ENCODE measurements at regions not wholly inside any gene's neighbourhood (a gene's known extent, or its start where the extent isn't known, plus 50 kb on each side); places are given as distances from the start of the nearest gene placed in this dataset.

- H3K9me3 ChIP-seq (replicated peaks; ENCODE audit: control insufficient read depth, insufficient read depth, low read depth, low read length): no peaks in the 10 kb centered on the region
- H3K4me2 ChIP-seq (ENCODE audit: insufficient read depth, low read length): no peak overlapping the region
- H4K20me1 ChIP-seq (replicated peaks; ENCODE audit: control insufficient read depth, insufficient read depth, low read length): no peaks in the 10 kb centered on the region
- BruUV-seq (replicated peaks): no TSS peak
- ATAC-seq (no peak), FAIRE-seq (no peak), DNase-seq (ENCODE audit: extremely low read depth in 1 of 4, low spot score in 3 of 4) (no peak)
- no peaks in the 10 kb centered on the region for H3K27me3 ChIP-seq (ENCODE audit: control insufficient read depth in 2 of 2, insufficient read depth in 2 of 2, low read length in 2 of 2)
- no peak overlapping the region for H3K27ac ChIP-seq (ENCODE audit: extremely low read depth, low read depth, low read length)
- no peaks in the 10 kb centered on the region for H3K36me3 ChIP-seq (ENCODE audit: control insufficient read depth, insufficient read depth, low read length)
- intact Hi-C loops (cut with micrococcal nuclease): no loop called here
- POLR2A ChIA-PET: interaction anchor here (1.2 kb wide), 1 partner anchor 25 kb away, joined by 3 read pairs; no protein-coding TSS in a partner anchor
- CTCF ChIA-PET (ENCODE audit: low intra/inter-chr PET ratio): no interaction called here
- in situ Hi-C loops (cut with MboI): no loop called here
- no peaks in the 10 kb centered on the region for H3K79me2 ChIP-seq (ENCODE audit: control insufficient read depth, insufficient read depth, low read length)
- no peak overlapping the region for H2AFZ ChIP-seq (ENCODE audit: low read depth, low read length)
- no peak overlapping the region for H3K9ac ChIP-seq (ENCODE audit: insufficient read depth in 1 of 2, low read depth in 2 of 2, low read length in 2 of 2)
- H3K9me1 ChIP-seq (ENCODE audit: control insufficient read depth, insufficient read depth, low read length): no peaks in the 10 kb centered on the region
- H3K4me1 ChIP-seq (replicated peaks in 1 of 2; ENCODE audit: control insufficient read depth in 2 of 2, insufficient read depth in 2 of 2, low read length in 2 of 2): no peaks in the 10 kb centered on the region
- 0% methylated on average over 1 of the region's 1 CpG for WGBS (ENCODE audit: insufficient coverage, low coverage, missing lambda C conversion rate)
- H3K4me3 ChIP-seq: no peak overlapping the region
- TF ChIP-seq SRSF7 (optimal IDR thresholded peaks at IDR 0.05; ENCODE audit: low read depth, low read length) (no peak), ZNF124 (CRISPR knock-in tag; IDR thresholded peaks at IDR 0.05) (no peak), YY1 (IDR thresholded peaks at IDR 0.05; ENCODE audit: borderline replicate concordance in 1 of 3, control insufficient read depth in 1 of 3, extremely low read depth in 1 of 3, insufficient read depth in 3 of 3, insufficient read length in 1 of 3, insufficient replicate concordance in 2 of 3, low read depth in 1 of 3, low read length in 2 of 3) (peak in 1 of 3 experiments; percentile 13)
Observed at GRCh38 chr15:35994876-35995275, 448.9 kb upstream of the DPH6 start.

GRCh38 chr15:35998663-35999602, 453.0 kb upstream of the DPH6 start:
- FAIRE-seq: no peak
- TF ChIP-seq ATF3 (IDR thresholded peaks at IDR 0.05): no peak
- TF ChIP-seq ATF3 (CRISPR knock-in tag; conservative IDR thresholded peaks at IDR 0.05): no peak
- no peak for TF ChIP-seq SMARCA5 (IDR thresholded peaks at IDR 0.05)
- no peak for TF ChIP-seq ETV1 (tag; conservative IDR thresholded peaks at IDR 0.05; ENCODE audit: low read depth)
- no peak for TF ChIP-seq CHD2 (IDR thresholded peaks at IDR 0.05; ENCODE audit: low read depth, low read length)
- no peak for TF ChIP-seq KLF1 (tag; IDR thresholded peaks at IDR 0.05)
- no peak for TF ChIP-seq TFAP4 (CRISPR knock-in tag; IDR thresholded peaks at IDR 0.05; ENCODE audit: borderline replicate concordance)
- no peak for TF ChIP-seq GTF2A2 (tag; IDR thresholded peaks at IDR 0.05)
- TF ChIP-seq MLX (CRISPR knock-in tag; conservative IDR thresholded peaks at IDR 0.05): no peak

More at GRCh38 chr15:35998663-35999602, 453.0 kb upstream of the DPH6 start:
- Histone ChIP-seq H3K36me3 (ENCODE audit: control insufficient read depth, insufficient read depth, low read length) (no peaks in the 10 kb centered on the region), H3K9ac (ENCODE audit: insufficient read depth in 1 of 2, low read depth in 2 of 2, low read length in 2 of 2) (no peak overlapping the region), H3K9me3 (replicated peaks; ENCODE audit: control insufficient read depth, insufficient read depth, low read depth, low read length) (no peaks in the 10 kb centered on the region), H3K9me1 (ENCODE audit: control insufficient read depth, insufficient read depth, low read length) (no peaks in the 10 kb centered on the region), H3K27me3 (ENCODE audit: control insufficient read depth in 2 of 2, insufficient read depth in 2 of 2, low read length in 2 of 2) (no peaks in the 10 kb centered on the region), H4K20me1 (replicated peaks; ENCODE audit: control insufficient read depth, insufficient read depth, low read length) (no peaks in the 10 kb centered on the region), H3K4me3 (no peak overlapping the region), H3K27ac (ENCODE audit: extremely low read depth, low read depth, low read length) (no peak overlapping the region), H2AFZ (ENCODE audit: low read depth, low read length) (no peak overlapping the region), H3K4me1 (replicated peaks in 1 of 2; ENCODE audit: control insufficient read depth in 2 of 2, insufficient read depth in 2 of 2, low read length in 2 of 2) (no peaks in the 10 kb centered on the region), H3K79me2 (ENCODE audit: control insufficient read depth, insufficient read depth, low read length) (no peaks in the 10 kb centered on the region), H3K4me2 (ENCODE audit: insufficient read depth, low read length) (no peak overlapping the region)
- no TSS peak for BruUV-seq (replicated peaks)
- ChIA-PET CTCF (ENCODE audit: low intra/inter-chr PET ratio) (no interaction called here), POLR2A (no interaction called here)
- no peak for ATAC-seq
- in situ Hi-C loops (cut with MboI) (no loop called here), intact Hi-C loops (cut with micrococcal nuclease) (no loop called here)
- DNase-seq (ENCODE audit: extremely low read depth in 1 of 4, low spot score in 3 of 4): no peak
- WGBS (ENCODE audit: insufficient coverage, low coverage, missing lambda C conversion rate): 4% methylated on average over 7 of the region's 7 CpGs
